GM18498 (cell line): ENCODE measurements at regions not wholly inside any gene's neighbourhood (a gene's known extent, or its start where the extent isn't known, plus 50 kb on each side); places are given as distances from the start of the nearest gene placed in this dataset.

Experiments
- ATAC-seq: cut with Tn5 transposase; IDR thresholded peaks from one replicate; pipeline ENCODE4 v1.9.1; 2021; ENCODE audit warnings: mild to moderate bottlenecking, moderate library complexity; ENCODE audit not compliant: unreplicated experiment

DNA sequence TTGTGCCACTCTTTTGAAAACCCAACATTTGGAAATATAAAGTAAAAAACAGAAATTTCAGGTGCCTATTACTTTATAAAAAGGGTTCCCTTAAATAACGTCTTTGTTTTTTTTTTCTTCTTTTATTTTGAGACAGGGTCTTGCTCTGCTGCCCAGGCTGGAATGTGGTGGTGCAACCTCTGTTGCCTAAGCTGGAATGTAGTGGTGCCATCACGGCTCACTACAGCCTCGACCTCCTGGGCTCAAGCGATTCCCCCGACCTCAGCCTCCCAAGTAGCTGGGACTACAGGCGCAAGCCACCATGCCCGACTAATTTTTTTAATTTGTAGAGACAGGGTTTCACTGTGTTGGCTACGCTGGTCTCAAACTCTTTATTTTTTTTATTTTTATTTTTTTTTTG lies 110.2 kb upstream of the HNRNPU start:
- ATAC-seq = no peak

DNA sequence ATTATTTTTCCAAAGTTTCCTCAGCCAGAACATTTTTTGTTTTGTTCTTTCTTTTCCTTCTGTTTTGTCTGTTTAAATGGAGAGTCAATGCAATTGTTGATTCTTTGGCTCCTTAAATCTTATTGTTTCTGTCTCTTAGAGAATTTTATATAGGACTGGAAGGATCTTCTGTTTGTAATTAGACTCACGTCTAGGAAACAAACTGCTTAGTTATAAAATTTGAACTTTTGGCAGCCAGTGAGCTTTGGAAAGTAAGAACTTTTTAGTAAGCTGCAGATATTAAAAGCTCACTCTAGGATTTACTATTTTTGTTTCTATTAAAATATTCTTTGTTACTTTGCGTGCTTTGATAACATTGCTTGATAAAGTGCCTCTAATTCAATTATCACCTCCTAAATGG lies 109.8 kb upstream of the HNRNPU start:
- ATAC-seq = no peak

DNA sequence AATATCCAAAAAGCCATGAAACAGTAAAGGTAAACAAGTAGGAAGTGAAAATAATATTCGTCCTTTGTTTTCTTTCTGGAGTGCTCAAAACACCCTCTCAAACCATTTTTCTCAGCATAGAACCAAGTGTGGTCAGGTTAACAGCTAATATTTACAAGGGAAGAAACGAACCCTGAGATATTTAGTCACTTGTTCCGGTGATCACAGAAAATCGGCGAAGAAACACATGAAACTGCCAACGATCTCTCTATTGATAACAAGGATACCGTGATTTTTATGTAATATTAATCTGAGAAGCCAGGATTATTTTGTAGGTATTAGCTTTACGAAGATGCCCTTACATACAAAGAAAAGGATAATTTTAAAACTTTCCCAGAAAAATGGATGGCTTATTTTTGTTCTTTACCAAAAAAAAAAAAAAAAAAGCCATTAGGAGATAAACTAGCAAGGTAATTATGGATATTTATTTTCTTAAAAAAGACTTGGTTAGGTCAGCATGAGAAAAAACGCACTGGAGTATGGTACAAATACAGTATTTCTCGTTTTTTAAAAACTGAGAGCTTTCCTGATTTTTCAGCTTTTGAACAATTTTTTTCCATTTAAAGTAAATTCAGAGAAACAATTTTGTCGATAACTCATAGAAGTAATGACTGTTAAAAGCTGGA lies 107.3 kb upstream of the HNRNPU start:
- no peak for ATAC-seq

DNA sequence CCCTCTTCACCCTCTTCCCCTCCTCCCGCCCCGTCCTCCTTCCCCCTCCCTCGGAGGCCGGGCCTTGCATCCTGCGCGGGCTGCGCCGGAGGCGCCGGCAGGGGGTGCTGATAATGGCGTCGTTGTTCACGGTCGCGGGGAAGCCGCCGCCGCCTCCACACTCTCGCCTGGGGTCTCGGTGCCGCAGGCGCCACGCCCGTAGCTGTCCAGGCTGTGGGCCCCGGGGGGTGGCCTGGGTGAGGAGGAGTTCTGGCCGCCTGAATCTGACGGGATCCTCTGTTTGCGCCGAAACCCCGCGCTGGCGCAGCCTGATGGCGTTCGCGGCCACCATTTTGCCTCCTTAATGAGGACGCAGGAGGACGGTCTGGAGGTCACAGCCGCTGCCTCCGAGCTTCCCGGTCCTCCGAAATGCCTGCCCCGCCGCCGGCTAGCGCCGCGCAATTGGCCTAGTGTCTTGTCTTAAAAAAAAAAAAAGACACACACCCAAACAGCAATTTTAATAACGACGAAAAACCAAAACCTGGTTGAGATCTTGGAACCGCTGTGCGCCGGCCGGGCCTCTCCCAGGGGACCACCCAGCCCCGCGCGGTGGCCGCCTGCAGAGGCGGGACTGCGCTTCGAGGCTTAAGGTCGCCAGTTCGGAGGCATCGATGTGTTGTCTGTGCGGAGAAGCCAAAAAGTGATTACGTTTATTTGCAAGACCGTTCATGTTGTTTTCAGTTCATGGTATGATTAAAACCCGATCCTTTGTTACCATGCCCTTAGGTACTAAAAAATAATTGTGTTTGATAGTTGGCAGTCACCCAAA lies 106.6 kb upstream of the HNRNPU start:
- peak; percentile 80 for ATAC-seq

DNA sequence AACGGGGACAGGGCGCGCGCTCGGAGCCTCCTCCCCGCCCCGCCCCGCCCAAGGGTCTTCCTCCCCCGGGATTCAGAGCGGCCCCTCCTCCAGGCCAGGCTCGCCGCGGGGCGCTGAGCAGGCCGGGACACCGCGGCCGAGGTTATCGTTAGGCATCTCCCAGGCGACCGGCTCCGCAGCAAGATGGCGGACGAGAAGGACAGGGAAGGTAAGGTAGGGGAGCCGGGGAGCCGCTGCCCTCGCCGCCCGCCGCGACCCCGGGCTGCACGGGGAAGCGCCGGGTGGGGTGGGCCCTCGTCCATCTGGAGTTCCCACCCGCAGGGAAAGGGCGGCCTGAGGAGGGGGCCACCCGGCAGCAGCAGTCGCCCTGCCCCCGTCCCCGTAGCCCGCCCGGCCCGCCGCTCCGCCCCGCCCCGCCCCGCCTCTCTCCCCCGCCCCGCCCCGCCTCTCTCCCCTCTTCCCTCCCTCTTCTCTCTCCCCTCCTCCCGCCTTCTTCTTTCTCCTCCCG lies 105.9 kb upstream of the HNRNPU start:
- ATAC-seq = peak; percentile 67

DNA sequence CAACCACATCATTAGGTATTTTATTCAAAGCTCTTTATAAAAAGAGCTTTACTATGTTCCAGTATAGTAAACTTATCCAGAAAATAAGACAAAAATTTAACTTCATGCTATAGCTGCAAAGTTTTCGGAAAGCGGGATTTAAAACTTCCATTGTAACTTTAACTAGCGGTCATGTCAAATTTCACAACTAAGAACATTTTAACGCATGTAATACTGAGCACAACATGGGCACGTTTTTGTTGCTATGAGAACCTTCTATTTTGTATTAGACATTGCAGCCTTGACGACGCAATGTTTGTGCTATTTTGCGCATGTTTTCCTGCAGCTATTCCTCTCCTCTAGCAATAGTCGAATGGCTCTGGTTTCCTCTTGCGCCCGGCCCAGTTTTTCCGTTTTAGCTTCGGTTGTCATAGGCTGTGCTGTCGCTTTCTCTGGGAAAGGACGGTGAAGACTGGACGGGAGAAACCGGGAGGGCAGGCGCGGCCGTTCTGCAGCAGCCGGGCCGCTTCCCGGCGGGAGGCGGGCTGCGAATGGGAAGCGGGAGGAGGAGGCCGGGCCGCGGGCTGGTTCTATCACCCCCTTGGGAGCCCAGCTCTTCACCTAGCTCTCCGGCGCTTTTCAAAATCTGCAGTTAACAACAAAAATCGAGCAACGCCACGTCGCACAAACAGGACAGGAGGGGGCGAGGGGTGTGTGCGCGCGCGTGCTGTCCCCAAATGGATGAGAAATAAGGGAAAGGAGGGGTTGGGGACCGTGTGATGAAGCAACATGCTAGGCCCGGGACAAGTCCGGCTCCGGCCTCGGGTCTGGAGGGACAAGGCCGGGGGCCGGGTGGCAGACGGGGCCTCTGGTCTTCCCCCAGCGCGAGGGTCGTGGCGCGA lies 105.3 kb upstream of the HNRNPU start:
- ATAC-seq = peak; percentile 29

DNA sequence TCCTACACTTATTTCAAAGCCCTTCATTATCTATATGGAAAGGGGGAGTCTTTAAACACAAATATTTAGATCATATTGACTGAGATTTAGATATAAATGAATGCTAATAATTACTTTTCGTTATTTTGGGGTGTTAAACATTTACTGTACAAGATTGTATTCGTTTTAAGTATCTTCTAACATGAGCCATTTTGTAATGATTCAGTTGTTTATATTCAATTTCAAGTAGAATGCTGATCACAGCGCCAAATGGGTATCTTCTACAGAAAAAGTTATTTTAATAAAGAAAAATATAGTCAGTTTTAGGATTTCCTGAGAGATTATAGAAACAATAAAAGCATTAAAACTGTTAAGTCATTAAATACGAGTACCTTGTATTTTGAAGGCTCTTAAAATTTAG lies 104.5 kb upstream of the HNRNPU start:
- ATAC-seq = no peak

DNA sequence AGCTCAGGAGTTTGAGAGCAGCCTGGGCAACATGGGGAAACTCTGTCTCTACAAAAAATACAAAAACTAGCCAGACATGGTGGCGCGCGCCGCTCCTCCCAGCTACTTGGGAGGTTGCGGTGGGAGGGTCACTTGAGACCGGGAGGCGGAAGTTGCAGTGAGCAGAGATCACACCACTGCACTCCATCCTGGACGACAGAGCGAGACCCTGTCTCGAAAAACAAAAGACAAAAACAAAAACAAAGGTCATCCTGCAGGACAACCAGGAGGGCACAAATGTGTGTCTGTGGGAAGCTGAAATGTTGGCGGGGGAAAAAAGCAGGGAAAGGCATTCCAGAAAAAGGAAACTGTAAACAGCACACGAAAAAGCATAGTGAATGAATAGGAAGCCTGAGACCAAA lies 104.1 kb upstream of the HNRNPU start:
- no peak for ATAC-seq

DNA sequence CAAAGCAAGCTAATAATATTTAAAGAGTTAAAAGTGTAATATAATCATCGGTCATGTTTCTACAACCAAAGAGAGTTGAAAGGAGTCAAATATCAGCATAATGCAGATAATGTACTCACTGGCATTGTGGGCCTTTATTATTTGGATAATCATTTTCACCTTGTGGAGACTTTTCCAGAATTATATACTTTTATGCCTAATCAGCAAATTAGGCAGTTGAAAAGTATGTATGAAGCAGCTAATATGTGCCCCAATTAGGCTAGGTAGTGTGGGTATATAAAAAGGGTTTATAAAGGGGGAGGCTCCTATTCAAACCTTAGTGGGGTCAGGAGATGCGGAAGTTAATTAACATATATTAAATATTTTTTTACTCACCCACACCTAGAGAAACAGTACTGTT lies 102.8 kb upstream of the HNRNPU start:
- no peak for ATAC-seq

DNA sequence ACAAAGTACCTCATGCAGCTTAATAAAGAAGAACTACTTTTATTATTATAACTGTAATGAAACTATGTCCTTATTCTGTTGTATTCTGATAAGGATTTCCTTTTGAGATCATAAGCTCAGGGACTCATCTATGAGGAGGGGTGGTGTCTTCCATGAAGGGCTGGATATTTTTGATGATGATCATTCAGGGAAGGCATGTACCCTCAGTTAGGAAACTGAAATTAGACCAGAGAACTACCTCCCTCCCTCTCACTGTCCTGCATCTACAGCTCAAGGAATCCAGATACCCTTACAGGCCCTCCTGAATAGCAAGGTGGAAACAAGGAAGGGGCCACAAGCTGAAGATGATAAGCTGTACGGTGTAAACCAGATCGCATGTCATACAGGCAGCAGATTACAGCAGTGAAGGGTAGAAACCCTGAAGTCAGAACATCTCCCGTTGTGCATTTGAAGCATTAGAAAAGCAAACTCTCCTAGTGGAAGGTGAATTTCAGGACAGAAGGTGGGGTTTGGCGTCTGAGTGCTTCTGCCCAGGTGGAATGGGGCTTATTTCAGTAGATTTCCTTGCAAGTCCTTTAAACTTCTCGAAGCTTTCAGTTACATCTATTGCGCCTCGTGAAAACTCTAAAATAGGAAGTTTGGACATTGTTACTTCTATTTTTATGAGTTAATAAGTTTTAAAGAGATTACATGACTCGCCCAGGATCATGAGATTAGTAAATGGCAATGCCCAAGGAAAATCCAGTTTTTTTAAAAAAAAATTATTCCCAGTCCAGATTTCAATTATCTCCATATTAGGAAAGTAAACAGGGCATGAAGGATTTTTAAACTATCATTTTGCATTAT lies 101.1 kb upstream of the HNRNPU start:
- no peak for ATAC-seq

DNA sequence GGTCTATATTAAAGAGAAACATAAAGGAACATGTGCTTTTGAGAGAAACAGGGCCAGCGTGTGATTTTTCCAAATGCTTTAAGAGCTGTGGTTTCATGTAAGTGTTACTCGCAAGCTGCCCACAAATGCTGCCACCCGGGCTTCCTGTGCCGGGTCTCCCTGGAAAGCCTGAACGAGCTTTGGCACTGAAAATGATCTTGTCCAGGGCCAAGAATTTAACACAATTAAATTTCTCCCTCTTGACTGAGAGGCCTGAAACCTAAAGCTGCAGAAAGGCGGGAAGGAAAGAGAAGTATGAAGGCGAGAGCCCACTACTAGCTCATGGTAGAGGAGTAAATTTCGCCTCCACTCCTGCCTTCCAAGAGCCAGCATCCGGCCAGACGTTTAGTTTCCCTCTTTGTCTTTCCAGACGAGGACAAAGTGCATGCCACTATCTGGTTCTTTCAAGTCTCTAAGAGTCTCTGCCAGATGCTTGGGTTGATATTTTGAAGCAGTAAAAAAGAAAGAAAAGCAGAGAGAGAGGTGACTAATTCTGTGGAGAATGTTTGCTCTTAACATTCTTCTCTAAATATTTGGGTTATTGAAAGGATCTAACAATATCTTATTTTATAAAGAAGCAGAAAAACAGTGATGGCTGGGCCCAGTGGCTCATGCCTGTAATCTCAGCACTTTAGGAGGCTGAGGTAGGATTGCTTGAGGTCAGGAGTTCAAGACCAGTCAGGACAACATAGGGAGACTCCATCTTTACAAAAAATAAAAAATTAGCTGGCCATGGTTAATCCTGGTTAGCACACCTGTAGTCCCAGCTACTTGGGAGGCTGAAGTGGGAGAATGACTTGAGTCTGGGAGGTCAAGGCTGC lies 100.0 kb upstream of the HNRNPU start:
- no peak for ATAC-seq

DNA sequence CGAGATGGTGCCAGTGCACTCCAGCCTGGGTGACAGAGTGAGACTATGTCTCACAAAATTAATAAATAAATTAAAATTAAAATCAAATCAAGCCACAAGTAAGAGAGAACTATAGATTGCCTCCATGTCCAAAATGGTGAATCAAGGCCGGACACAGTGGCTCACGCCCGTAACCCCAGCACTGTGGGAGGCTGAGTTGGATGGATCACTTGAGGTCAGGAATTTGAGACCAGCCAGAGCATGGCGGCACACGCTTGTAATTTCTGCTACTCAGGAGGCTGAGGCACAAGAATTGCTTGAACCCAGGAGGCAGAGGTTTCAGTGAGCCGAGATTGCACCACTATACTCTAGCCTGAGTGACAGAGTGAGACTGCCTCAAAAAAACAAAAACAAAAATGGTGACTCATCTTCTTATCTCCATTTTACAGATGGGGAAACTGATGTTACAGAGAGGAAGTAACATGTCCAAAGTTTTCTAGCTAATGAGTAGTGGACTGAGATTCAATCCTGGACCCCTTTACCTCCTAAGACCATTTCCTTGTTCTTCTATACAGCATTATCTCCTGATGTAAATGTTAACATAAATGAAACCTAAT lies 99.0 kb upstream of the HNRNPU start:
- ATAC-seq = no peak

DNA sequence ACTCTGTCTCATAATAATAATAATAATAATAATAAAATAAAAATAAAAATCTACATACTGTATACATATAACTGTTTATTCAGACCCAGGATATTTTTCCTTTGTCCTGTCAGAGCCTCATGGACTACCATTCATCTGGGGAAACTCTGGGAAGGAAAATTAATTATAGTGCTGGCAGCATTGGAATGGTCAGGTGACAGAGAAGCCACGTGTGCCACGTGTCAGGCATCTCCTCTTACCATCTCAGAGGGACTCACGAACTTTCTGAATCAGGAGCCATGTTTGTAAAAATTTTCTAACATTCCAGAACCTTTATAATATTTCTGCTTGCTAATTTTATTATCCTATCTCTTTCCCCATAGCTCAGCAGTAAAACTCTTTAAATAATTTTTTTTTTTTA lies 97.8 kb upstream of the HNRNPU start:
- no peak for ATAC-seq

DNA sequence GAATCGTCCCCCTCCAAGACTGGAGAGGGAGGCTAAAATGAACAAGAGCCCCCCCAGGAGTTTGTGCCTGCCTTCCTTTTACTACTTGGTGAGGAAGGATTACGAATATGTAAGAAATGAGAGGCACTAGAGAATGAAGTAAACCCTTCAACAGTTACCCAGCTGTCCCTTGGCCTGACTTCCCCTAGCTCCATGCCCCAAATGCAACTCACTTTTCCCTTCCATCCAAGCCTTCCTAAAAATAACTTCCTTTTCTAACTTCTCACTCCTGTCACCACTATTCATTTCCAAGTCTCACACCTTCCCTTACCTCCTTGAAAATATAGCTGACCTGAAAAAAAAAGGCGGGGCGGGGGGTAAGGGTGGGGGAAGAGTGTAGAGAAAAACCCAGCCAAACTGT lies 96.6 kb upstream of the HNRNPU start:
- ATAC-seq = no peak

DNA sequence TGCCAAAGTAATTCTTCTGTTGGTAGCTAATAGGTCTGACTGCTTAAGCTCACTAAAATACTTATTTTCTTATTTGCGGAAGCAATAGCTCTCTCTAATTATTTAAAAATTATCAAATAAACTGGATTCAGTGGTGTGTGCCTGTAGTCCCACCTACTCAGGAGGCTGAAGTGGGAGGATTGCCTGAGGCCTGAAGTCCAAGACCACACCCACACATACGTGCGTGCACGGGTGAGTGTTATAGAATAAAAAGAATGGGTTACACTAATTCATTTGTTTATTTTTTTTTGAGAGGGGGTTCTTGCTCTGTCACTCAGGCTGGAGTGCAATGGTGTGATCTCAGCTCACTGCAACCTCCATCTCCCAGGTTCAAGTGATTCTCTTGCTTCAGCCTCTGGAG lies 94.2 kb upstream of the HNRNPU start:
- no peak for ATAC-seq

DNA sequence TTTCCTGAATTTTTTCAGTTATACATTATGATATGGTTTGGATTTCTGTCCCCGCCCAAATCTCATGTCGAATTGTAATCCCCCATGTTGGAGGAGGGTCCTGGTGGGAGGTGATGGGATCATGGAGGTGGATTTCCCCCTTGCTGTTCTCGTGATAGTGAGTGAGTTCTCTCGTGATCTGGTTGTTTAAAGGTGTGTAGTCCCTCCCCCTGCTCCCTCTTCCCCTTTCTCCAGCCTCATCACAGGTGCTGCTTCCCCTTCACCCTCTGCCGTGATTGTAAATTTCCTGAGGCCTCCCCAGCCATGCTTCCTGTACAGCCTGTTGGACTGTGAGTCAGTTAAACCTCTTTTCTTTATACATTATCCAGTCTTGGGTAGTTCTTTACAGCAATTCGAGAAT lies 93.2 kb upstream of the HNRNPU start:
- no peak for ATAC-seq

DNA sequence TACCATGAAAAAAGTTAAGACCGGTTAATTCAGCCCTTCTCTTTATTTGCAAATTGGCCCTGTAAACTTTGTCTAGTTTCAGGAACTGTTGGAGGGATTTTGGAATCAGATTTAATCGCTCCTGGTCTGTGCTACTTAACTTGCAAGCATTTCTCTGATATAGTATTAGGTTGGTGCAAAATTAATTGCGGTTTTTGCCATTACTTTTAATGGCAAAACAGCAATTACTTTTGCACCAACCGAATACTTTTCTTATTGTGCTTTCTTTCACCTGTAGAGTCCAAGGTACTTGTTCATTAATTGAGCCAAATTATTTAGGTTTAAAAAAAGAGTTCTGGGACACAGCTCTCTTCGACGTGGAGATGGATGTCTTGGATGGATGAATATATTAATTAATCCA lies 92.8 kb upstream of the HNRNPU start:
- no peak for ATAC-seq

DNA sequence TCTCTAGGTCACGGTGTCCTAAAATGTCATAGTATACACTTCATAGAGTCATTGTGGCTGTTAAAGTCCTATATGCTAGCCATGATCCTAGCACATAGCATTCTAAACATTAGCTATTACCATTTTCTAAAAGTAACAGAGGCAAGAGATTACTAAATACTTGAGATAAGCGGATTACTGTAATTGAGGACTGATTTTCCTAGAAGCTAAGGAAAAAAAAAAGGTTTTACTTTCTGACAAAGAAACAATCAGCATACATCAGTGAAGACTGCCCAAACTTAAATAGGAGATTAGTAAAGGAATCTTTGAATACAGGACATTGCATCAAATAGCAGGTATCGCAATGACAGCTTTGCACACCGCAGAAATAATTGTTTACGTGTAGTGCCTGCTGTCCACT lies 91.3 kb upstream of the HNRNPU start:
- ATAC-seq = no peak

DNA sequence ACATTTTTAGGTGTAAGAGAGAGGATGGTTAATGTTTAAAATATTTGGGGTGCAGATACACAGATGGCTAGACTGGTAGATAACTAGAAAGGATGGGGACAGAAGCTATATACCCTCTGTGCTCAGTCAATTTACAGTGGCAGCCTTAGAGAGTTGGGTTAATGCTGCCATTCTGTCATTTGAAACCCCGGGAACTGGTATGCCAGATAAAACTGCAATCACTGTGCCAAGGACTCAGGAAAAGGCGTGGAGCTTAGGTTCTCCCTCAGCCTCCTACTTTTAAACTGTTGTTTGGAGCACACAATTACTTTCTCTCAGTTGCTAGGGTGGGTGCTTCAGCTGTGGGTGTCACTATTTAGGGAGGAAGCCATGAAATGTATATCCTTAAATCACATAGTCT lies 90.0 kb upstream of the HNRNPU start:
- ATAC-seq = no peak
